ENCODE measurements at regions not wholly inside any gene's neighbourhood (a gene's known extent, or its start where the extent isn't known, plus 50 kb on each side); places are given as distances from the start of the nearest gene placed in this dataset.

DNA sequence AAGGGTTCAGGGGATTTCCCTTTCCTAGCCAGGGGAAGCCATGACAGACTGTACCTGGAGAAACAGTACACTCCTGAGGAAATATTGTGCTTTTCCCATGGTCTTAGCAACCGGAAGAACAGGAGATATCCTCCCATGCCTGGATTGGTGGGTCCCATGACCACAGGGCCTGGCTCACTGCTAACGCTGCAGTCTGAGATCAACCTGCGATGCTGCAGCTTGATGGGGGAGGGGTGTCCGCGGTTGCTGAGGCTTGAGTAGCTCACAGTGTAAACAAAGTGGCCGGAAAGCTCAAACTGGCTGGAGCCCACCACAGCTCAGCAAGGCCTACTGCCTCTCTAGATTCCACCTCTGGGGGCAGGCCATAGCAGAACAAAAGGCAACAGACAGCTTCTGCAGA, 819.5 kb downstream of the TECRL start:
- TF ChIP-seq CTCF (IDR thresholded peaks at IDR 0.05; ENCODE audit: low read depth, low read length) = no peak
- no peak overlapping the region for H3K4me3 ChIP-seq (ENCODE audit: low read depth, low read length)

DNA sequence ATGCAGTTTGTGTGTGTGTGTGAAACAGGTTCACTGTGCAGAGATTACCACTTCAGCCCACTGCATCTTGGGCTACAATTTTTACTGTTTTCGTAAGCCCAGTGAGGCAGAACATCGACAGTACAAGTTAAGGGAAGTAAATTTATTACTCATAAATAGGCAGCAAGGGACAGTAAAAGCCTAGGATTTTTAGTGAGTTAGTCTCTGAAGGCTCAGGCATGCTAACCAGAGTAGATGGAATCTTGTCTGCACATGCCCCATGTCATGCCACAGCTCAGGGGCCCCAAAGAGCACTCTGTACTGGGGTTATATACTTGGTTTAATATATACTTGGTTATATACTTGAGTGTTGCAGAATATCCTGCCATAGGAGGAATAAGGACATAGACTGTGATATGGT, 825.7 kb downstream of the TECRL start:
- H3K4me3 ChIP-seq (ENCODE audit: low read depth, low read length) = no peak overlapping the region
- TF ChIP-seq CTCF (IDR thresholded peaks at IDR 0.05; ENCODE audit: low read depth, low read length) = no peak

DNA sequence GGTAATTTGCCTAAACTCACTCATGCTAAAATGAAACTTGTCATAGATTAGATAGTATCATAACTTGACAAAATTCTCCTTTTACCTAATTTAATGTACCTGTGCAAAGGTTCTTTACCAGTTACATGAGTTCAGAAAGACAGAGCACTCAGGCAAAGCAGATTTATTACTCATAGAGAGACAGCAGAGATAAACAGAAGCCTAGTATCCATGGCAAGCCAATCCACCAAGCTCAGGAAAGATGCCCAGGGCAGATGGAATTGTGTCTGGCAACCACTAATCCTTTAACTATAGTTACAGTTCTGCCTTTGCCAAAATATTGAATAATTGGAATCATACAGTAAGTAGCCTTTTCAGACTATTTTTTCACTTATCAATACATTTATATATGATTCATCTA, 826.2 kb downstream of the TECRL start:
- no peak overlapping the region for H3K4me3 ChIP-seq (ENCODE audit: low read depth, low read length)
- TF ChIP-seq CTCF (IDR thresholded peaks at IDR 0.05; ENCODE audit: low read depth, low read length) = no peak

GRCh38 chr4:63580796-63581475, 828.3 kb downstream of the TECRL start:
- no peak overlapping the region for H3K4me3 ChIP-seq (ENCODE audit: low read depth, low read length)

DNA sequence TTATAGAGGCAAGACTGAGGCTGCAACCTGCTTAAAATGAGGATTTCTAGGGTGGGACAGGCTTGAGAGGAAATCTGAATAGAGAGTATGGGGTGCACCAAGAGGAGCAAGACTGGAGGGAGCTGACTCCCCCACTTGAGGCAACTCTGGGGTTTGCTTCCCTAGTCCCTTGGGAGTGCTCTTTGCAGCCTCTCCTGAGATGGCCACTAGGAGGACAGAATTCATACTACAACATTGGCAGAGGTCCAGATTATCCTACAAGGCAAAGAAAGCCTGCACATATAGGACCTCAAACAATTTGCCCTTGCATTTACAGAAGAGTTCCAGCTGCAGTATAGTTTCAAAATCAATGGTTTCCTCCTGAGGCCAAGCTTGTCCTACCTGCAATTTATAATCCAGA, 830.9 kb downstream of the TECRL start:
- no peak for TF ChIP-seq CTCF (IDR thresholded peaks at IDR 0.05; ENCODE audit: low read depth, low read length)
- H3K4me3 ChIP-seq (ENCODE audit: low read depth, low read length) = no peak overlapping the region

More at GRCh38 chr4:63580796-63581475, 828.3 kb downstream of the TECRL start:
- no peak for TF ChIP-seq CTCF (IDR thresholded peaks at IDR 0.05; ENCODE audit: low read depth, low read length)

GRCh38 chr4:63566658-63567057, 842.6 kb downstream of the TECRL start:
- TF ChIP-seq CTCF (IDR thresholded peaks at IDR 0.05; ENCODE audit: low read depth, low read length) = no peak
- no peak overlapping the region for H3K4me3 ChIP-seq (ENCODE audit: low read depth, low read length)

- no peak overlapping the region for H3K4me3 ChIP-seq (ENCODE audit: low read depth, low read length)
- TF ChIP-seq CTCF (IDR thresholded peaks at IDR 0.05; ENCODE audit: low read depth, low read length) = no peak
Observed at GRCh38 chr4:63563288-63564014, 845.8 kb downstream of the TECRL start.

Measured in WI38 (cell line).